T-helper 17 cell (primary cell): ENCODE measurements at regions not wholly inside any gene's neighbourhood (a gene's known extent, or its start where the extent isn't known, plus 50 kb on each side); places are given as distances from the start of the nearest gene placed in this dataset.
"Not testable (repeated sequence)": the region's sequence is repeated elsewhere in the genome, so short reads cannot be mapped to it uniquely, and the experiment has no call there.

Experiments
- ATAC-seq: fragments of 150-1000 bp; cut with Tn5 transposase; 2 replicates; pipeline ENCODE4 v1.10.0; 2021; ENCODE audit warnings: mild to moderate bottlenecking, moderate library complexity
- DNase-seq, 3 donors: peaks; one replicate each; pipeline versions ENCODE4 v3.0.0 to v3.0.0-alpha.2; 2020 to 2021
- H3K9me3 ChIP-seq: one replicate; pipeline ENCODE4 v1.7.0; 2013; ENCODE audit warnings: low read length, mild to moderate bottlenecking; ENCODE audit not compliant: control insufficient read depth, poor library complexity, severe bottlenecking
- H3K27ac Mint-ChIP-seq: one replicate; pipeline ENCODE4 v1.8.0; 2022; ENCODE audit warnings: mild to moderate bottlenecking, moderate library complexity, mixed read lengths
- H3K27me3 Mint-ChIP-seq: one replicate; pipeline ENCODE4 v1.8.0; 2022; ENCODE audit warnings: mixed read lengths
- H3K36me3 Mint-ChIP-seq: one replicate; pipeline ENCODE4 v1.8.0; 2022; ENCODE audit warnings: low read depth, mixed read lengths
- H3K4me1 Mint-ChIP-seq: one replicate; pipeline ENCODE4 v1.8.0; 2022; ENCODE audit warnings: mild to moderate bottlenecking, mixed read lengths
- H3K4me3 Mint-ChIP-seq: one replicate; pipeline ENCODE4 v1.8.0; 2022; ENCODE audit warnings: mild to moderate bottlenecking, moderate library complexity, mixed read lengths

DNA sequence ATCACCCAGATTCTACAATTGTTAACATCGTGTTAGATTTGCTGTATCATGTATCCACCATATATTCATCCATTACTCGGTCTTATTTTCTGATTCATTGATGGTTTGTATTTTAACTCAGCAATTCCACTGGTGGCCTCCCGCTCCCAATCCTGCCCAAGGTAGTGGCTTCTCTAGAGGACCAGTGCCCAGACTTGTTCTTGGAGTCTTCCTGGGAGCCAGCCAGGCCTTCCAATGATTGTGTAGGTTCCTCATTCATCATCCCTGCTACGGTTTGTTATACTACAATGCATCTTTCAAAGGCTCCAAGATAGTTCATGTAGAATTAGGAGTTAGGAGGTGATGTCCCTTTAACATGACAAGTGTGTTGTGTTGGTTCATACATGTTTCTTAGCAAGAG lies 451.1 kb downstream of the SETD4 start:
- Mint-ChIP-seq H3K27ac (no peak overlapping the region), H3K27me3 (peaks cover 64% of the 10 kb centered on the region), H3K4me1 (no peaks in the 10 kb centered on the region), H3K4me3 (no peak overlapping the region), H3K36me3 (no peaks in the 10 kb centered on the region)
- no peaks in the 10 kb centered on the region for H3K9me3 ChIP-seq
- ATAC-seq (no peak), DNase-seq (no peak)

DNA sequence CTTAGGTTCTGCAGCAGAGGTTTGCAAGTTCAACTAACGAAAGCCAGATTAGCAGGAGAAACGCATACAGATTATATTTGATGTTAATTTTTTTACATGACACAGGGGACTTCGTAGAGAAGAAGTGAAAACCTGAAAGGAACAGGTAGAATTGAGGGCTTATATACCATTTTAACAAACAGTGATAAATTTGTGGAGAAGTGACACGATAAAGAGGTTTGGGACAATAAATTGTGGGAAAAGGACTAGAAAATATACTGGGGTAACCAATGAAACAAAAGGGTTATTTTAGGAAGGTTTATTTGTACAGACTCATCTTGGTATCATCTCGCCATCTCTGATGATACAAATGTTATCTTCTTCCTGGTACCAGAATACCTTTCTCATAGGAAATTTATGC lies 452.9 kb downstream of the SETD4 start:
- Mint-ChIP-seq H3K4me3 (no peak overlapping the region), H3K27ac (no peak overlapping the region), H3K4me1 (no peaks in the 10 kb centered on the region), H3K27me3 (peaks cover 59% of the 10 kb centered on the region), H3K36me3 (no peaks in the 10 kb centered on the region)
- no peak for ATAC-seq
- DNase-seq = no peak
- no peaks in the 10 kb centered on the region for H3K9me3 ChIP-seq

DNA sequence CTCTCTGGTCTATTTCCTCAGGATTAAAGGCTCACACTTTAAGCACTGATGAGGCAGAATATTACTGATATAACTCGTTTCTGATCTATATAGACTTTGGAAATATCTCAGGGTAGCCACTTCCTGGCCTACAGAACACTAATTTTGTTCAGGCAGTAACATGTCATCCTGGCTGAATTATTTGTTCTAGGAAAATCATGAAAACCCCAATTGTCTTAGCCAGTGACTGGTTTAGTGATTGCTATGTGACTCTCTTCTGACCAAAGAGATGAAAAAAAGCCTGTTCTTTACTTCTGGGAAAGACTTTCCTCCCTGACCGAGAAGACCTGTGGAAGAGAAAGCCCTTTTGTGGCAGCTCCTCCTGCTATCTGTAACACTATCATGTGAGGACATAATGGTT lies 453.7 kb downstream of the SETD4 start:
- H3K27me3 Mint-ChIP-seq = peaks cover 57% of the 10 kb centered on the region
- H3K4me3 Mint-ChIP-seq = no peak overlapping the region
- ATAC-seq = no peak
- H3K27ac Mint-ChIP-seq = no peak overlapping the region
- no peak for DNase-seq
- H3K4me1 Mint-ChIP-seq = no peaks in the 10 kb centered on the region
- no peaks in the 10 kb centered on the region for H3K9me3 ChIP-seq
- no peaks in the 10 kb centered on the region for H3K36me3 Mint-ChIP-seq

DNA sequence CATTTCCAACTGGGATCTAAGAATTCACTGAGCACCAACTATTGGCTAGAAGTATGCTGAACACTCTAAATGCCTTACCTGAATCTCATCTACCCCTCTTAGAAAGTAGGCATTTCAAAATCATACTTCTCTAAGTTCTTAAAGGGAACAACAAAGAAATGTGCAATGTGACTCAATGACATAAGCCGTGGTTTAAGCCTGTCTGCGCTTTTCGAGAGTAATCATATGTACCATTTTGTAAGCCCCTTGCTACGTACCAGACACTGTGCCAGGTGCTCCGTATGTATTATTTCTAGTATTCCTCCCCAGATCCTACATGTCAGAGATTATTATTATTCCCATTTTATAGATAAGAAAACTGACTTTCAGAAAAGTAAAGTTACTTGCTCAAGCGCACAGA lies 454.2 kb downstream of the SETD4 start:
- ATAC-seq = no peak
- H3K4me3 Mint-ChIP-seq = no peak overlapping the region

DNA sequence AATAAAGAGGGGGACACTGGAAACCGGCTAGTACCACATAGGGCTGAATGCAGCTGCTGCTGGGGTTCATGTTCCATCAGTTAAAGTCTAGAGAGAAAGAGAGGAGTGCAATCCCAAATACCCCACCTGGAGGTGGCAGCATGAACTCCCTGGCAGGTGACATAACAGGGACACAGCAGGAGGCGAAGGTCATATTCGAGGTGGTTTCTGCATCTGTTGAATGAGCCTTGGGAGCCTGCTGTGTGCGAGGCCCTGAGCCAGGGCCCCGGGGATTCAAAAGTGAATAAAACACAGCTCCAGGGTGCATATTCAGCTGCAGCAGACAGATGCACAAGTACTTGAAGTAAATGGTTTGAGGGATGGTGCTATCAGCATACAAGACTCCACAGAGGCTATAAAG lies 456.8 kb downstream of the SETD4 start:
- ATAC-seq (no peak), DNase-seq (no peak)
- Mint-ChIP-seq H3K4me1 (no peaks in the 10 kb centered on the region), H3K27ac (no peak overlapping the region), H3K36me3 (no peaks in the 10 kb centered on the region), H3K4me3 (no peak overlapping the region), H3K27me3 (peaks cover 43% of the 10 kb centered on the region)
- H3K9me3 ChIP-seq = no peaks in the 10 kb centered on the region

More for the DNA sequence above, 454.2 kb downstream of the SETD4 start:
- DNase-seq = no peak
- H3K27ac Mint-ChIP-seq = no peak overlapping the region
- no peaks in the 10 kb centered on the region for H3K9me3 ChIP-seq
- H3K27me3 Mint-ChIP-seq = peaks cover 54% of the 10 kb centered on the region
- no peaks in the 10 kb centered on the region for H3K4me1 Mint-ChIP-seq
- no peaks in the 10 kb centered on the region for H3K36me3 Mint-ChIP-seq

DNA sequence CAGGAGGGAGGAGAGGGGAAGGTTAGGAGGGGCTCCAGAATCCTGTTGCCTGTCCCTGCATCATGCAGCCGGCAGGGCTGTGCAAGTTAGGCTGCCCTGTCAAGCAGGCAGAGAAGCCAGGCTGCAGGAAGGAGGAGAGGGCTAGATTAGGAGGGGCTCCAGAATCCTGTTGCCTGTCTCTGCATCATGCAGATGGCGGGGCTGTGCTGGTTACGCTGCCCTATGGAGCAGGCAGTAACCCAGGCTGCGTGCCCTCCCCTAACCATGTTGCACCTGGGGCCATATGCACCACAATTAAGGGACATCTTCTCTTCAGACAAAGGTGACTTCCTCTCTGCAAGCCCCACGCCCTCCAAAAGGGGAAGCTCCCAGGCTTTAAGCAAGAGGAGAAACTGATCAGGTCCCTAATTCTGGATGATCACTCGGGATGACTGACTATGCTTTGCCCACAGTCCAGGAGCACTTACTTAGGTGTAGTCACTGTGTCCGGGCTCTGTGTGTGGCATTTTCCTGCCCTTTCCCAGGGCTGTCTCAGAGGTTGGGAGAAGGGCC lies 457.4 kb downstream of the SETD4 start:
- Mint-ChIP-seq H3K36me3 (no peaks in the 10 kb centered on the region), H3K4me1 (no peaks in the 10 kb centered on the region), H3K27me3 (peaks cover 43% of the 10 kb centered on the region), H3K27ac (no peak overlapping the region), H3K4me3 (no peak overlapping the region)
- DNase-seq (no peak), ATAC-seq (no peak)
- no peaks in the 10 kb centered on the region for H3K9me3 ChIP-seq

DNA sequence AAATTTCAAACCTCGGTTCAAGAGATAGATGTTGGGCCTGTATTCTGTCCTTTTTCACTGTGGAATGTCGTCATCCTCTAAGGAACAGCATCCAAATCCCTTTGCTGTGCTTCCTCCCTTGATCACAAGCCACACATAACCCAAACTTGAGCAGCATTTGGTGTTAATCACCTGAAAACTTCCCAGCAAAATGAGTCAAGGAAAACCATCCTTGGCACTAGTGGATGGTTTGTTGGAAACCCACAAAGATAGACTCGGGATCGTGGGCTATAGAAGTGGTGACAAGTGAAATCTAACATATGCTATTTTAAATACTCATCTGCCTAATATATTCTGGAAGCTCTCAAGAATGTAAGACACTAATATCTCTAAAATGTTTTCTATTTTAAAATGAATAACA lies 459.1 kb downstream of the SETD4 start:
- Mint-ChIP-seq H3K27ac (no peak overlapping the region), H3K4me3 (no peak overlapping the region)
- no peak for ATAC-seq

DNA sequence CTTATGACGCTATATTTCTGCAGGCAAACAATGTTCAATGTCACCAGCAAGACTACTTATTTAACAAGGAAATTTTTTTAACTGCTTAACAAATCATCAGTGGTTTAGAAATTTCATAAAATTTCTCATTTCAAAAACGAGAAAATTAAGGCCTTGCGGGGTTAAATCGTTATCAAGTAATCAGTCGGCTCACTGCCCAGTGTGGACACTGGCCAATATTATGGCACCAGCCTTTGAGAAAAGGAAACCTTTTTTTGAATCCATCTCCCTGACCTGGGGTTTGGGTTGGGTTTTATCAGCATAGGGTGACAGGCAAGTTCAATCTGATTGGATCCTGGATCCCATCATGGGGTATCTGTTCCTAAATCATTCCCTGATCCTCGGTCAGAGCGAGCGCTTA lies 461.2 kb downstream of the SETD4 start:
- no peak for DNase-seq
- H3K9me3 ChIP-seq = no peaks in the 10 kb centered on the region
- H3K4me3 Mint-ChIP-seq = no peak overlapping the region
- H3K27me3 Mint-ChIP-seq = peaks cover 40% of the 10 kb centered on the region
- H3K36me3 Mint-ChIP-seq = peaks cover 2% of the 10 kb centered on the region
- no peak overlapping the region for H3K27ac Mint-ChIP-seq
- no peaks in the 10 kb centered on the region for H3K4me1 Mint-ChIP-seq
- no peak for ATAC-seq

More for the DNA sequence above, 459.1 kb downstream of the SETD4 start:
- DNase-seq = no peak
- no peaks in the 10 kb centered on the region for H3K36me3 Mint-ChIP-seq
- peaks cover 43% of the 10 kb centered on the region for H3K27me3 Mint-ChIP-seq
- no peaks in the 10 kb centered on the region for H3K9me3 ChIP-seq
- H3K4me1 Mint-ChIP-seq = no peaks in the 10 kb centered on the region

DNA sequence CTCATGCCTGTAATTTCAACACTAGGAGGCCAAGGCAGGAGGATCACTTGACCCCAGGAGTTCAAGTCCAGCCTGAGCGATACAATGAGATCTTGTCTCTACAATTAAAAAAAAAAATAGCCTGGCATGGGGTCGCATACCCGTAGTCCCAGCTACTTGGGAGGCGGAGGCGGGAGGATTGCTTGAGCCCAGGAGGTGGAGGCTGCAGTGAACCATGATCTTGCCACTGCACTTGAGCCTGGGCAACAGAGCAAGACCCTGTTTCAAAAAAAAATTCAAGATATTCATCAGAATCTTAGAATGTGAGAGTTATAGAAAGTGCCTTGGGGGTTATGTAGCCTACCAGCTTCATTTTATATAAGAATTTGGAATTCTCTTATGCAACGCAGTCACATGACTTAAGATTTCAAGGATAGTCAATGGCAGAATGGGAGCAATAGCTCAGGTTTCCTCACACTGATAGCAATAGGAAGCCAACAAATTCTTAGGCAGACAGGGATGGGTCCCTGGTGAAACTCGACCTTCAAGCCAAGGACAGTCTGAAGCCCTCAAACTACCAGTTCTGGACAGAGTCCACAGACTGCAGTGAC lies 462.5 kb downstream of the SETD4 start:
- no peak overlapping the region for H3K27ac Mint-ChIP-seq
- no peaks in the 10 kb centered on the region for H3K4me1 Mint-ChIP-seq
- ATAC-seq = no peak
- H3K36me3 Mint-ChIP-seq = peaks cover 2% of the 10 kb centered on the region
- DNase-seq = no peak
- H3K4me3 Mint-ChIP-seq = no peak overlapping the region
- H3K27me3 Mint-ChIP-seq = peaks cover 36% of the 10 kb centered on the region
- no peaks in the 10 kb centered on the region for H3K9me3 ChIP-seq

DNA sequence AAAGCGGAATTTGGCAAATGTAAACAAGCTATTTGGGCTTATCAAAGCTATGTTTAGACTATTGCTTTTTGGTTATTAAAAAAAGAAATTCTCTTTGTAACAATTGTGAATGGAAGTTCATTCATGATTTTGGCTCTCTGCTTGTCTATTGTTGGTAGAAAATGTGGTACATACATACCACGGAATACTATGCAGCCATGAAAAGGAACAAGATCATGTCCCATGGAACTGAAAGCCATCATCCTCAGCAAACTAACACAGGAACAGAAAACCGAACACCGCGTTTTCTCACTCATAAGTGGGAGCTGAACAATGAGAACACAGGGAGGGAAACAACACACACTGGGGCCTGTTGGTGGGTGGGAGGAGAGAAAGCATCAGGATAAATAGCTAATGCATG lies 465.4 kb downstream of the SETD4 start:
- DNase-seq (no peak), ATAC-seq (no peak)
- Mint-ChIP-seq H3K27me3 (peaks cover 34% of the 10 kb centered on the region), H3K4me3 (no peak overlapping the region), H3K4me1 (no peaks in the 10 kb centered on the region), H3K36me3 (peaks cover 2% of the 10 kb centered on the region), H3K27ac (no peak overlapping the region)
- H3K9me3 ChIP-seq = no peaks in the 10 kb centered on the region

DNA sequence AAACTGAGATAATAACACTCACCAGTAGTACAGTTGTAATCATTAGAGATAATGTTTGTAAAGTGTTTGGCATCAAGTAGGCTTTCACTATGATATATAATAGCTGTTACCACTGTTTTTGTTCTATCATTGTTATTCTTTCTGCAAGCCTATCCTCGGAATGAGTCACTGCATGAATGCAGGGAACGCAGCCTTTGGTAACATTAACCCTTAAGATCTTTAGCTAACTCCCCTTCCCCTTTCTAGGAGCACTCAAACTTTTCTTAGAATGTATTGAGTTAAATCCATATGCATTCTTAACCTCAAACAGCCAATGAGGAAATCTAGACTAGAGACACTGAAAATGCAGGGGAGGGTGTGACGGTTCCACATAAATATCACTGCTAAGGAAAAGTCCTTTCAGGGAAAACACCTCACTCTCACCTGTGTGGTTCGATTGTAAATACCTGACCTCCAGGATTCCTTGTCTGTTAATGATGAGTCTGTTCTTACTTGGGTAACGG lies 467.3 kb downstream of the SETD4 start:
- peaks cover 2% of the 10 kb centered on the region for H3K36me3 Mint-ChIP-seq
- no peaks in the 10 kb centered on the region for H3K4me1 Mint-ChIP-seq
- H3K27ac Mint-ChIP-seq = no peak overlapping the region
- no peaks in the 10 kb centered on the region for H3K9me3 ChIP-seq
- no peak for DNase-seq
- no peak for ATAC-seq
- peaks cover 31% of the 10 kb centered on the region for H3K27me3 Mint-ChIP-seq
- H3K4me3 Mint-ChIP-seq = no peak overlapping the region

DNA sequence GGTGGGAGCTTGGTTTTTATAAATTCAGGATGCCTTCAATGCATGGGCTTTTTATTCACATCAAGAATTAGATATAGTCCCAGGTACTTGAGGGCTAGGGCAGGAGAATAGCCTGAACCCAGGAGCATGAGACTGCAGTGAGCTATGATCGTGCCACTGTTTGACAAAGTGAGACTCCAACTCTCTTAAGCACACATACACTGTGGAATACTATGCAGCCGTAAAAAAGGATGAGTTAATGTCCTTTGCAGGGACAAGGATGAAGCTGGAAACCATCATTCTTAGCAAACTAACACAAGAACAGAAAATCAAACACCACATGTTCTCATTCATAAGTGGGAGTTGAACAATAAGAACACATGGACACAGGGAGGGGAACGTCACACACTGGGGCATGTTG lies 470.0 kb downstream of the SETD4 start:
- H3K4me1 Mint-ChIP-seq, H3K27ac Mint-ChIP-seq, DNase-seq, H3K9me3 ChIP-seq, H3K4me3 Mint-ChIP-seq, H3K36me3 Mint-ChIP-seq, ATAC-seq: not testable (repeated sequence)
- peaks cover 45% of the 10 kb centered on the region for H3K27me3 Mint-ChIP-seq

DNA sequence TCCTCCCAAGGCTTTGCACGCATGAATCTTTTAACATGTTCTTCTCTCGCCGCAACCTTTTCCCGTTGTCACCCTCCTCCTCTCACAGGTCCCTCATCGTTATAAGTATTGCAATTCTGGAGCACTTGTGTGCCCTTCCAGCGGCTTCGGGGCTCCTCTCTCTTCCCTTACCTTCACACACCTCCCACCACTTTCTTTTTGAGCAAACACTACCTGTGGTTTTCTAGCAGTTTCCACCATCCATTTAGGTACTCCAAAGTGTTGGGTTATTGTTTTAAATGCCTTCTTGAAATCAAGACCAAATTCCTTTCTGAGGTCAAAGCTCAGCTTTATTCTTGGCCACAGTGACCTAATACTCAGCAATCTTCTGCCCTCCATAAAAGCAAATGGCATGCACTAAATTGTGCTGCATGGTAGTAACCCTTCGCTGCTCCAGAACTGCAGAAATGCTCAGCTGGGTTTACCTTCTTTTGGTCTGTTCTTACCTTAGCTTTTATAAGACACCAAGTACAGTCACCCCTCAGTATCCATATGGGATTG lies 472.4 kb downstream of the SETD4 start:
- H3K36me3 Mint-ChIP-seq = peaks cover 4% of the 10 kb centered on the region
- ATAC-seq = no peak
- no peaks in the 10 kb centered on the region for H3K4me1 Mint-ChIP-seq
- no peak overlapping the region for H3K4me3 Mint-ChIP-seq
- no peak for DNase-seq
- H3K9me3 ChIP-seq = no peaks in the 10 kb centered on the region
- peaks cover 29% of the 10 kb centered on the region for H3K27me3 Mint-ChIP-seq
- no peak overlapping the region for H3K27ac Mint-ChIP-seq

DNA sequence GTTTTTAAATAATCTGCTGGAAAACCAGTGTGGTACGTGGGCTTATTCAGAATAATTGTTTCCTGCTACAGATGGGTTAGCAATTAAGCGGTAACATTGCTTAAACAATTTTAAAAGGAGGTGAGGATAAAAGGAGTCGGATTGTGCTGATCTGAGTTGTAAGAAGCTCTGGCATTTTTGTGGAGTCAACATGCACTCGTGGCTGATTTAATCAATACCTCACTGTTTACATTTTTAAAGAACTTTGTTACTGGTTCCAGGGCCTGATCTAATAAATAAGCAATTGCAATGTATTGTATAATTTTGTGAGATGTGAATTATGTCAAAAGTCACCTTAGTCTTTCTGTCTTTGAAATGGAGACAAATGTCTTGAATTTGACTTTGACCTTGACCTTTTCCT lies 474.0 kb downstream of the SETD4 start:
- Mint-ChIP-seq H3K27me3 (peaks cover 33% of the 10 kb centered on the region), H3K4me3 (no peak overlapping the region), H3K4me1 (no peaks in the 10 kb centered on the region), H3K27ac (no peak overlapping the region), H3K36me3 (peaks cover 4% of the 10 kb centered on the region)
- no peak for DNase-seq
- H3K9me3 ChIP-seq = no peaks in the 10 kb centered on the region
- ATAC-seq = no peak
